ENCODE measurements at regions not wholly inside any gene's neighbourhood (a gene's known extent, or its start where the extent isn't known, plus 50 kb on each side); places are given as distances from the start of the nearest gene placed in this dataset.
"Not testable (repeated sequence)": the region's sequence is repeated elsewhere in the genome, so short reads cannot be mapped to it uniquely, and the experiment has no call there.

GRCh38 chr15:26115229-26115943 lies 252.3 kb upstream of the ATP10A start:
- intact Hi-C loops (cut with micrococcal nuclease), result no loop called here
- POLR2A ChIA-PET, result interaction anchor here (0.7 kb wide), 1 partner anchor 610 kb away, joined by 4 read pairs; no protein-coding TSS in a partner anchor
- no peak for TF ChIP-seq CTCF (IDR thresholded peaks at IDR 0.05; ENCODE audit: unreplicated experiment)
- Mint-ChIP-seq H3K27ac (ENCODE audit: low read depth, unreplicated experiment) (no peak overlapping the region), H3K9me3 (ENCODE audit: unreplicated experiment) (peaks cover 12% of the 10 kb centered on the region), H3K4me1 (ENCODE audit: insufficient read depth, unreplicated experiment) (no peaks in the 10 kb centered on the region), H3K4me3 (ENCODE audit: unreplicated experiment) (no peak overlapping the region), H3K36me3 (ENCODE audit: insufficient read depth, unreplicated experiment) (peaks cover 7% of the 10 kb centered on the region), H3K27me3 (ENCODE audit: insufficient read depth, unreplicated experiment) (no peaks in the 10 kb centered on the region)
- no peak for DNase-seq (ENCODE audit: unreplicated experiment)
- no TSS peak for BruUV-seq (replicated peaks)
- CTCF ChIA-PET, result no interaction called here

- H3K4me3 Mint-ChIP-seq (ENCODE audit: unreplicated experiment); H3K36me3 Mint-ChIP-seq (ENCODE audit: insufficient read depth, unreplicated experiment); BruUV-seq (replicated peaks); H3K27ac Mint-ChIP-seq (ENCODE audit: low read depth, unreplicated experiment); H3K4me1 Mint-ChIP-seq (ENCODE audit: insufficient read depth, unreplicated experiment); CTCF ChIA-PET; POLR2A ChIA-PET; intact Hi-C loops (cut with micrococcal nuclease); DNase-seq (ENCODE audit: unreplicated experiment); H3K27me3 Mint-ChIP-seq (ENCODE audit: insufficient read depth, unreplicated experiment): not testable (repeated sequence)
- peaks cover 17% of the 10 kb centered on the region for H3K9me3 Mint-ChIP-seq (ENCODE audit: unreplicated experiment)
Measured at GRCh38 chr15:26114128-26114527, 251.0 kb upstream of the ATP10A start.

- POLR2A ChIA-PET, result no interaction called here
- intact Hi-C loops (cut with micrococcal nuclease), result no loop called here
- H3K4me1 Mint-ChIP-seq (ENCODE audit: insufficient read depth, unreplicated experiment), result no peaks in the 10 kb centered on the region
- BruUV-seq (replicated peaks), result no TSS peak
- H3K27me3 Mint-ChIP-seq (ENCODE audit: insufficient read depth, unreplicated experiment), result no peaks in the 10 kb centered on the region
- no peak overlapping the region for H3K4me3 Mint-ChIP-seq (ENCODE audit: unreplicated experiment)
- H3K36me3 Mint-ChIP-seq (ENCODE audit: insufficient read depth, unreplicated experiment), result peaks cover 7% of the 10 kb centered on the region
- DNase-seq (ENCODE audit: unreplicated experiment), result no peak
- no peak for TF ChIP-seq CTCF (IDR thresholded peaks at IDR 0.05; ENCODE audit: unreplicated experiment)
- CTCF ChIA-PET, result no interaction called here
- H3K27ac Mint-ChIP-seq (ENCODE audit: low read depth, unreplicated experiment), result no peak overlapping the region
- H3K9me3 Mint-ChIP-seq (ENCODE audit: unreplicated experiment), result peaks cover 12% of the 10 kb centered on the region
Measured at GRCh38 chr15:26113296-26113695, 250.2 kb upstream of the ATP10A start.

GRCh38 chr15:26109203-26109602 lies 246.1 kb upstream of the ATP10A start:
- TF ChIP-seq CTCF (IDR thresholded peaks at IDR 0.05; ENCODE audit: unreplicated experiment), result no peak
- Mint-ChIP-seq H3K9me3 (ENCODE audit: unreplicated experiment) (peaks cover 10% of the 10 kb centered on the region), H3K36me3 (ENCODE audit: insufficient read depth, unreplicated experiment) (peaks cover 7% of the 10 kb centered on the region), H3K27ac (ENCODE audit: low read depth, unreplicated experiment) (no peak overlapping the region), H3K4me3 (ENCODE audit: unreplicated experiment) (no peak overlapping the region), H3K4me1 (ENCODE audit: insufficient read depth, unreplicated experiment) (no peaks in the 10 kb centered on the region), H3K27me3 (ENCODE audit: insufficient read depth, unreplicated experiment) (no peaks in the 10 kb centered on the region)
- BruUV-seq (replicated peaks), result no TSS peak
- intact Hi-C loops (cut with micrococcal nuclease), result no loop called here
- ChIA-PET POLR2A (no interaction called here), CTCF (no interaction called here)
- DNase-seq (ENCODE audit: unreplicated experiment), result no peak

GRCh38 chr15:26106556-26106955 lies 243.4 kb upstream of the ATP10A start:
- Mint-ChIP-seq H3K27me3 (ENCODE audit: insufficient read depth, unreplicated experiment) (no peaks in the 10 kb centered on the region), H3K9me3 (ENCODE audit: unreplicated experiment) (peaks cover 11% of the 10 kb centered on the region), H3K36me3 (ENCODE audit: insufficient read depth, unreplicated experiment) (no peaks in the 10 kb centered on the region), H3K27ac (ENCODE audit: low read depth, unreplicated experiment) (no peak overlapping the region), H3K4me1 (ENCODE audit: insufficient read depth, unreplicated experiment) (no peaks in the 10 kb centered on the region), H3K4me3 (ENCODE audit: unreplicated experiment) (no peak overlapping the region)
- no peak for DNase-seq (ENCODE audit: unreplicated experiment)
- no peak for TF ChIP-seq CTCF (IDR thresholded peaks at IDR 0.05; ENCODE audit: unreplicated experiment)
- ChIA-PET POLR2A (no interaction called here), CTCF (no interaction called here)
- BruUV-seq (replicated peaks), result no TSS peak
- intact Hi-C loops (cut with micrococcal nuclease), result no loop called here

Data from MCF 10A (cell line).